Cerebellar cortex (tissue), 1 donor: ENCODE measurements at regions not wholly inside any gene's neighbourhood (a gene's known extent, or its start where the extent isn't known, plus 50 kb on each side); places are given as distances from the start of the nearest gene placed in this dataset.

ENCODE experiments used
- DNase-seq: peaks from one replicate; pipeline ENCODE4 v3.0.0-alpha.2; 2015; ENCODE audit warnings: low spot score

DNA sequence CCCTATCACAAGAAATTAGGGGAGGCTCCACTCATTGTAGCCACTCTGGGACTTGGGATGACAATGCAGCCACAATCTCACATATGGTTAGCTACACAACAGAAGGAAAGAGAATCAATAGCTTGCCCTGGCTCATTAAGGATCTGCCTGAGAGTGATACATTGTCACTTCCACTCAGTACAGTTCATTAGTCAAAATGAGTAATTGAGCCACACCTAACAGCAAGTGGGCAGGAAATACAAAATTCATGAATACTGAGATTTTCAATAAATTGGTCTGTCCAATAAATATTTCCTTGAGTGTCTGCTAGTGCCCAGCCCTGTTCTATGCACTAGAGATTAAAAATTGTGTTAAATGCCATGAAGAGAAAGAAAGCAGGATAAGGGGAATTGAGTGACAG lies 231.3 kb upstream of the NR4A3 start:
- no peak for DNase-seq

DNA sequence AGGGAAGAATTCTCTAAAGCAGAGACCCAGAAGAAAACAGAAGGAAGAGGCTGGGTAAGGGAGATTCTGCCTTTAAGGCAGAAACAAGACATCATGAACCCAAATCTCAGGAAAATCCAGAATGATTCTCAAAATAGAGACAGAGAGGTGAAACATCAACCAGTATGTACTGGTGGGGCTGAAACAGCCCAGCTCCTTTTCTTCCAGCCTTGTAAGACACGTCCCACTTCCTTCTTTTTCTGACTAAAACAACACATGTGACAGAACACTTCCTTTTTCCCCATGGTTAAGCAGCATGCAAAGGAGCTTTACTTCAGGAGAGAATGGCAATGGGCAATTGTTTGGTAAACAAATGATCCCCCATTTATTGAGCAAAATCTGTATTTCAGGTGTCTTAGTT lies 230.8 kb upstream of the NR4A3 start:
- no peak for DNase-seq

- no peak for DNase-seq
Observed at GRCh38 chr9:99591770-99592169, 229.9 kb upstream of the NR4A3 start.

DNA sequence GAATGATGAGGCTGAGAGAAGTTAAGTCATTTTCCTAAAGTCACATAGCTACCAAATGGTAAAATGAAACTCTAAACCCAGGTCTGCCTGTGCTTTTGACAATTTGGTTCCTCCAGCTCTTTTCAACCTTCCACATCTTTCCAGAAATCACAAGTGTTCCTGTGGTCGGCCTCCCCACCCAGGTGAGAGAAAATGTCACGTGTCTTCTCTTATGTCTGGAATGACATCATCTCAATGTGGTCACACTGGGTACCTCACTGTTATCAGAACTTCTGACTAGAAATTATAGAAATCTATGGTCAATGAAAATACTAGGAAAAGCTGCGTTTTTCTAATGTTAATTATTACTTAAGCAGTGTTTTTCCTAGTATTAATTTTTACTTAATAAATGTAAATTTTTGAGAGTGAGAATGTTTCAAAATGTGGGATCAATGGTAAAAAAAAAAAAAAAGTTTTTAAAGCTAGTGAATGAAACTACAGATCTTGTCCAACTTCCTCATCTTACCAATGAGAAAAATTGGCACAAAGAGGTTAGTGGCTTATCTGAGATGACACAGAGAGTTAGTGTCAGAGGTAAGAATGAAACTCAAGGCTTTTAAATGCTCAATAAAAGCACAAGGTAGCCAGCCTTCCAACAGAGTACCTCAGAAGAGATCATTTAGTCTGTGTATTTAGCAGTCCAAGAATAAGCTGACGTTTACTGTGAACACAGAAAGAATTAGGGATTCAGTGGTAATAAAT lies 228.7 kb upstream of the NR4A3 start:
- no peak for DNase-seq

GRCh38 chr9:99593610-99594009 lies 228.1 kb upstream of the NR4A3 start:
- no peak for DNase-seq

DNA sequence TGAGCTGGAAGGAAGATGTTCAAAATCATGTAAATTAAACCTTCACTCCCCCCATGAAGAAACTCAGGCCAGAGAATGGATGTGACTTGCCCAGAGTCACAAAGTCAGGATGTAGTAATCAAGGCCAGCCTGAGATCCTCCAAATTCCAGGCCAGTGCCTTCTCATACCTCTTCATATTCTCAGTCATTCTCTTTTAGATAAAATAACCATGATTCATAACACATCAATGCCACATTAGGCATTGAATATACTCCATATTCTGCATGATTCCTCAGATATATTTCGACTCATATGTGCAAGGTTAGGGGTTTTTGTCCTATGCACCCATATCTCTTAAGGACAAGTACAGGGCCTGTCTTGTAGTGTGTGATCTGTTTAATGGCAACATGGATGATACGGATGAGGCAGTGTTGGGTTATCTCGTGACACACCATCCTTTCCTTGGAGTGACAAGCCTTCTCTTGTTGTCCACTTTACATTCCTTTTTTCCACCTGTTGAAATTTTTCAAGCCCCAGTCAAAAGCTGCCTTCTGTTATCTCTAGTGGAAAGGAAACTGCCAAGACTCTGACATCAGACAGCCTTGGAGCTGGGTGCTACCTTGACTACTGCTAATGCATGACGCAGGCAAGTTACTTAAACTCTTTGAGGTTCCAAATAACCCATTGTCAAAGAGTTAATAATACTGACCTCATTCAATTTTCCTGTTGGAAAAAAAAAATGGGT lies 227.5 kb upstream of the NR4A3 start:
- DNase-seq = no peak

DNA sequence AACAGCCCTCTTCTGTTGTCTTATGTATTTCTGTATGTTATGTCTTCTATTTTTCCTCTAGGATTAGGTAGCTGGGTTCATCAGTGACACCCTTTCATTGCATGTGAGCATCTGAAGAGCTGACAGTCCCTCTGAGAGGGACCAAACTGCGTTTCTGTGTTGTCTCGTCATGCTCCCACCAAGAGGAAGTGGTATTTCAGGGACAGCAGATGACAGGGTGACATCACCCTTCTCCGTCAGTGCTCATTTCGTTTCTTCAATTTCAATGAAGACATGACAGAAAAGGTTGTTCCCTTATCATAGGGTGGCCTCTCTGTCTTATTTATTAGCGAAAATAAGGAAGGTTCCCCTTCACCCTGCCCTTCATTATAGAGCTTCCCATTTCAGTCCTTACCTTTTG lies 225.9 kb upstream of the NR4A3 start:
- no peak for DNase-seq

- DNase-seq = no peak
Observed at GRCh38 chr9:99601571-99602111, 220.0 kb upstream of the NR4A3 start.

DNA sequence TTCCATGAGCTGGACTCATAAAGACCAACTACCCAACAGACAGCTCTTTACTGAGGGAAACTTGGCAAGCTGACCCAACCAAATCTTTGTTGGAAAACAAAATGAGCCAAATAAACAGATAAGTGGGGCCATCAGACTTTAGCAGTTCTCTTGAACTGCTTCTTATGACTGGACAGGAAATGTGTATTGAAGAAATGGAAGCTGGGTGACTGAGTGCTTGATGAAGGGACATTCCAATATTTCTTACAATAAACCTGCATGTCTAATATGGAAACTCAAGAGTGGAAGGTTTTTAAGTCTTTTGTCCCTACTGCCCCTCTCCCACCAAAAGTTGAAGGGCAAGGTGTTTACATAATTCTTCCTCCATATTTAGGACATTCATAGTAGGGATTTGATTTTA lies 218.8 kb upstream of the NR4A3 start:
- DNase-seq = no peak

DNA sequence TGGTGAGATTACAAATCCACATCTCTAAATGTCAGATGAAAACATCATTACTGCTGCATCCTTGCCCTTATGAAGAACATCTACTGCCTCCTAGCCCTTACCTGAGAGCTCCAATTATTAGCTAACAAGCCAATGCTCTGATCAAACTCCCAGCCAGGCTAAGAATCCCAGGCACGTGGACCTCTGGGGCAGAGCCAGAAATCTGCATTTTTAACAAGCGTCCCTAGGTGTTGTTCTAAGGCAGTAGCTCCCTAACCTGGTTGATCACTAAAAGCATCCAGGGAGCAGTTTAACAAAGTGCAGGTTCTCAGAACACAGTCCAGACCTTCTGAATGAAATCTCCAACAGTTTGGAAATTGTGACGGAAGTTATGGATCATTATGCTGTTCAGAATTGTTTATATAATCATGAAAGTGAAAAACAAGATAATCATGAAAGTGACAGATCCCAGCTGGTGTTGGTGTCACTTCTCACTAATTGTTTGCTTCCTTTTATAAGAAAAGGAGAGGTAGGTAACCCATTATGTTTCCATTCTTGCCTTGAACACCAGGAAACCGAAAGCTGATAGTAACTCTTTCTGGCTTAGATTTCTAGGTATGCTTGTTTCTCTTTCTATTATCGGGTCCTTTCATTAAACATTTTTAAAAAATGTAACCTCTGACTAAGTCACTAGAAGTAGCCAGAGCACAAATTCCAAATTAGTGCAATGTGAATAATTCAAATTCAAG lies 216.5 kb upstream of the NR4A3 start:
- no peak for DNase-seq

DNA sequence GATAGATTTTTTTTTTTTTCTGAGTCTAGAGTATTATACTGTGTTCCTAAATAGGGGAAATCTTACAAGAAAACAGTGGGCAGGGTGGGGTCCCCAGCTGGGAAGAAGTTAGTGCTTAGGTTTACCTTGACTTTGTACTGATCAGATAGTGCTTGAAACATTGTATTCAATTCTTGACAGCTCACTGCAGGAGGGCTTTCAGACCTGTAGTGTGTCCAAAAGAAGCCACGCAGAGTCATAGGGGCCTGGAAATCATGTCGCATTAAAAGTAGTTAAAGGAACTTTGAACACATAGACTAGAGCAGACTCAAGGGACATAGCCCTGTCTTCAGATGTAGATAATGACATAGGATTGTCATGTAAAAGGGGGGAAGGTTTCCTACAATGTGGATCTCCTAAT lies 215.4 kb upstream of the NR4A3 start:
- DNase-seq = no peak

- DNase-seq = no peak
Observed at GRCh38 chr9:99606957-99607356, 214.7 kb upstream of the NR4A3 start.

GRCh38 chr9:99607842-99608448 lies 213.7 kb upstream of the NR4A3 start:
- no peak for DNase-seq

- DNase-seq = no peak
Observed at GRCh38 chr9:99614341-99614740, 207.3 kb upstream of the NR4A3 start.

DNA sequence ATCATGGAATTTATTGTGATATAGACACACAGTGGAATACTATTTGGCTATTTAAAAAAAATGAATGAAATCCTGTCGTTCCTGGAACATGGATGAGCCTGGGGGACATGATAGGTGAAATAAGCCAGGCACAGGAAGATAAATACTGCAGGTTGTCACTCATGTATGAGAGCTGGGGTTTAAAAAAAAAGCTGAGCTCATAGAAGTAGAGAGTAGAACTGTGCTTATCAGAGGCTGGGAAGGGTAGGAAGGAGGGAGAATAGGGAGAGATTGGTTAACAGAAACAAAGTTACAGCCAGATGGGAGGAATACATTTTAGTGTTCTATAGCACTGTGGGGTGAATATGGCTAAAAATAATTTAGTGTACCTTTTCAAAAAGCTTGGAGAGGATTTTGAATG lies 200.6 kb upstream of the NR4A3 start:
- no peak for DNase-seq

- DNase-seq = no peak
Observed at GRCh38 chr9:99622679-99623078, 199.0 kb upstream of the NR4A3 start.

DNA sequence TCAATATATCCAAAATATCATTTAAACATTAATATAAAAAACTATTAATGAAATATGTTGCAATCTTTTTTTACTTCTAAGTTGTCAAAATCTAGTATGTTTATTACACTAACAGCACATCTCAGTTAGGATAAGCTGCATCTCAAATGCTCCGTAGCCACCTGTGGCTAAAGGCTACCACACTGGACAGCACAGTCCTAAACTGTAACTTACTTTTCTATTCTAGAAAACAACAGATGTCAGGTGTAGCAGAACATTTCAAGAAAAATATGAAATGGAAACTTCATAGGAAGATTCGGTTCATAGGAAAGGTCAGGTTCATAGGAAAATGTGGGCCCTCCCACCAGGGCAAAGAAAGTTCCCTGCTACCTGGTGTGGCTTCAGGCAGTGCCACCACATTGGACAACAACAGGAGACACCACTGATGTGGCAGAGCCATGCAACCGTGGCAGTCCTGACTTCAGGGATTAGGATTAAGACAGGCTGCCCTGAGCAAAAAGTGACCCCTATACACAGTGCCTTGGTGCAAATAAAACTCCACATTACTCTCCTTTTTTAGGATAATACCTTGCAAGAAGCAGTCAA lies 197.8 kb upstream of the NR4A3 start:
- DNase-seq = no peak

DNA sequence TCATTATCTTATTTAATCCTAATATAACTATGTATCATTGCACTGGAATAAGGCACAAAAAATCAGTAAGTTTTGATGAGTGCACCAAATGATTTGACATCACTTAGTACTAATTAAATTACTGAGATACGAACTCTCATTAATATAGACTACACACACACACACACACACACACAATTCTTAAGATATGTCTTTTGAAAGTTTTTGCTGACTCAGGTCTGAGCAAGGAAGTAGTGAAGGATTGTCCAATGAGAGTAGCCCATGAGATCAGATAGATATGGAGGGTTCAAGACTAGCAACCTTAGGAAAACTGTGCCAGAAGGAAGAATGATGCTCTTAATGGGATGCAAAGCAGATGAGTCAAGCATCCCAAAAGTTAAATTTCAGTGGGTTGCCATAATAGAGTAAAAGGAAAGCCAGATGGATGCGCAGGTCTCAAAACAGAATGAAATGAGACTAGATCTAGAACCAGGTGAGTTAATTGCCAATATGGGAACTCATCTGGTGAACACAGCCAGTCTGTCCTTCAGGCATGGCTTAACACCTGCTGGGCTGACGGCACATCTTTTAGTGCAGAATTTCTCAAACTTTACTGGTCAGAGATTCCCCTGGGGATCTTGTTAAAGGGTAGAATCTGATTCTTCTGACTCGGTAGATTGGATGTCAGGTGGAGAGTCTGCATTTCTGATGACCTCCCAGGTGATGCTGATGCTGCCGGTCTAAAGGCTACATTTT lies 197.0 kb upstream of the NR4A3 start:
- DNase-seq = no peak

- no peak for DNase-seq
Observed at GRCh38 chr9:99626426-99626825, 195.3 kb upstream of the NR4A3 start.

GRCh38 chr9:99628285-99628684 lies 193.4 kb upstream of the NR4A3 start:
- no peak for DNase-seq
